Suprapubic skin (tissue), 4 donors: ENCODE measurements at regions not wholly inside any gene's neighbourhood (a gene's known extent, or its start where the extent isn't known, plus 50 kb on each side); places are given as distances from the start of the nearest gene placed in this dataset.

Source experiments
- EP300 ChIP-seq: sonication (generic); formaldehyde crosslinking; IDR thresholded peaks from one replicate; pipeline ENCODE4 v1.6.1; 2017; ENCODE audit warnings: antibody characterized with exemption
- POLR2A ChIP-seq, 2 donors: fragments of 450-650 bp; IDR thresholded peaks; one replicate each; pipeline ENCODE4 v1.6.1; 2017; ENCODE audit warnings: antibody characterized with exemption in 2 of 2, mild to moderate bottlenecking in 2 of 2, moderate library complexity in 2 of 2
- POLR2AphosphoS5 ChIP-seq, 3 donors: sonication (generic); formaldehyde crosslinking; IDR thresholded peaks; one replicate each; pipeline ENCODE4 v1.6.1; 2017; ENCODE audit warnings: antibody characterized with exemption in 3 of 3
- TF ChIP-seq, protein P1 (sequence below), 2 donors: fragments of 200-600 bp in 1 of 2; fragments of 450-650 bp in 1 of 2; sonication (generic) in 1 of 2; IDR thresholded peaks; one replicate each; pipeline ENCODE4 v1.5.1; 2016 to 2019; ENCODE audit warnings: antibody characterized with exemption in 2 of 2, mild to moderate bottlenecking in 1 of 2, moderate library complexity in 1 of 2

DNA sequence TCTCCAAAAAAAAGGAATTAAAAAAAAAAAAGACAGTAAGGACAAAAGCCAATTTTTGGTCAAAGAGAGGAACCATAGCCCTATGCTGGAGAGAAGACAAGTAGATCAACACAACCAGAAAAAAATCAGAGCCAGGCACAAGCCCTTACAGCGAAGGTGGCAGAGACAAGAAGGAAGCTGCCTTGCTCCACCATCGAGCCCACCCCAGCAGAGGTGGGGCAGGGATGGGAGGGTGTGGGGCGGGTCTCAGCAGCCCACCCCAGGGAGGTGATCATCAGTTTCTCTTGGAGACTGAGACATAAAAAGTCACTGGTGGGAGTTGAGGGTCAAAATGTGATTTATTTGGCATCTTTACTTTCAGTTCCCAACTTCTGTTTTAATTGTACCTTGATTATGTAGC, 332.4 kb downstream of the FOXO1 start:
- TF ChIP-seq, protein P1, sequence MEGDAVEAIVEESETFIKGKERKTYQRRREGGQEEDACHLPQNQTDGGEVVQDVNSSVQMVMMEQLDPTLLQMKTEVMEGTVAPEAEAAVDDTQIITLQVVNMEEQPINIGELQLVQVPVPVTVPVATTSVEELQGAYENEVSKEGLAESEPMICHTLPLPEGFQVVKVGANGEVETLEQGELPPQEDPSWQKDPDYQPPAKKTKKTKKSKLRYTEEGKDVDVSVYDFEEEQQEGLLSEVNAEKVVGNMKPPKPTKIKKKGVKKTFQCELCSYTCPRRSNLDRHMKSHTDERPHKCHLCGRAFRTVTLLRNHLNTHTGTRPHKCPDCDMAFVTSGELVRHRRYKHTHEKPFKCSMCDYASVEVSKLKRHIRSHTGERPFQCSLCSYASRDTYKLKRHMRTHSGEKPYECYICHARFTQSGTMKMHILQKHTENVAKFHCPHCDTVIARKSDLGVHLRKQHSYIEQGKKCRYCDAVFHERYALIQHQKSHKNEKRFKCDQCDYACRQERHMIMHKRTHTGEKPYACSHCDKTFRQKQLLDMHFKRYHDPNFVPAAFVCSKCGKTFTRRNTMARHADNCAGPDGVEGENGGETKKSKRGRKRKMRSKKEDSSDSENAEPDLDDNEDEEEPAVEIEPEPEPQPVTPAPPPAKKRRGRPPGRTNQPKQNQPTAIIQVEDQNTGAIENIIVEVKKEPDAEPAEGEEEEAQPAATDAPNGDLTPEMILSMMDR (IDR thresholded peaks at IDR 0.05): no peak
- TF ChIP-seq EP300 (no peak), POLR2A (IDR thresholded peaks at IDR 0.05) (no peak), POLR2AphosphoS5 (IDR thresholded peaks at IDR 0.05) (no peak)
